ENCODE measurements at regions not wholly inside any gene's neighbourhood (a gene's known extent, or its start where the extent isn't known, plus 50 kb on each side); places are given as distances from the start of the nearest gene placed in this dataset.

DNA sequence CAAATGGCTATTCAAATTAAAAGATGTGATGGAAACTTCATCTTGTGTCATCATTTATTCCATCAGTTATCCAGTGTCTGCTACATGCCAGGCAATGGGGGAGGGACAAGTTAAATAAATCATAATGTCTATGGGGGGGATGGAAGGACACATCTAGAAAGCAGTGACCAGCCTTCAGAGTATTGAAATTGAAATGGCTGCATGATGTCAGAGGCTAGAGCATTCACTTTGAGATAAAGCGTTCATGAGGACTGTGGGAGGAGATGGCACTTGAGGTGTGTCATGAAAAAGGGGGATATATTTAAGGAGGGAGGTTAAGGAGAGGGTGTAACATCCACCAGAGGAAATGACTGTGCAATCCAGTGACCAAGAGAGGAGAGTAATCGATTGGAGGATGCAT lies 50.6 kb downstream of the SLIT2 start:
- no peak for DNase-seq (ENCODE audit: low spot score)

GRCh38 chr4:20305976-20306375 lies 54.3 kb downstream of the SLIT2 start:
- no peak for DNase-seq (ENCODE audit: low spot score)

DNA sequence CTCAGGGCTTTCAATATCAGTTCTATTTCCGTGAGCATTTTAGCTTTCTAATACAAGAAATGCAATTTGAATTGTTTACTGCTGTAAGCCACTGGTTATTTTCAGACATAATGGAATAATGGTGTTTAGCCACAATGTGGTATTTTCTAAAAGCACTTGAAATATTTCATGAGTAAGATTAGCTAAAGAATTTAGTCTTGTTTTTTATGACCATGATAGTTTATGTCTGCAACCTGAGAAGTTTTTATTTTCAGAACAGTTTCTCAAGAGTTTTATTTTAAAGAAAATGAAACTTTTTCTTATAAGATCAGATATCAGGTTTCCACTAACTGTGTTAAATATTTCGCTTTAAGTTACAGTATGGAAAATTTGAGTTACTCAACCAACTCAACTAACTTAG lies 60.2 kb downstream of the SLIT2 start:
- DNase-seq (ENCODE audit: low spot score) = no peak

GRCh38 chr4:20313237-20314030 lies 61.7 kb downstream of the SLIT2 start:
- no peak for DNase-seq (ENCODE audit: low spot score)

GRCh38 chr4:20317424-20317985 lies 65.8 kb downstream of the SLIT2 start:
- no peak for DNase-seq (ENCODE audit: low spot score)

DNA sequence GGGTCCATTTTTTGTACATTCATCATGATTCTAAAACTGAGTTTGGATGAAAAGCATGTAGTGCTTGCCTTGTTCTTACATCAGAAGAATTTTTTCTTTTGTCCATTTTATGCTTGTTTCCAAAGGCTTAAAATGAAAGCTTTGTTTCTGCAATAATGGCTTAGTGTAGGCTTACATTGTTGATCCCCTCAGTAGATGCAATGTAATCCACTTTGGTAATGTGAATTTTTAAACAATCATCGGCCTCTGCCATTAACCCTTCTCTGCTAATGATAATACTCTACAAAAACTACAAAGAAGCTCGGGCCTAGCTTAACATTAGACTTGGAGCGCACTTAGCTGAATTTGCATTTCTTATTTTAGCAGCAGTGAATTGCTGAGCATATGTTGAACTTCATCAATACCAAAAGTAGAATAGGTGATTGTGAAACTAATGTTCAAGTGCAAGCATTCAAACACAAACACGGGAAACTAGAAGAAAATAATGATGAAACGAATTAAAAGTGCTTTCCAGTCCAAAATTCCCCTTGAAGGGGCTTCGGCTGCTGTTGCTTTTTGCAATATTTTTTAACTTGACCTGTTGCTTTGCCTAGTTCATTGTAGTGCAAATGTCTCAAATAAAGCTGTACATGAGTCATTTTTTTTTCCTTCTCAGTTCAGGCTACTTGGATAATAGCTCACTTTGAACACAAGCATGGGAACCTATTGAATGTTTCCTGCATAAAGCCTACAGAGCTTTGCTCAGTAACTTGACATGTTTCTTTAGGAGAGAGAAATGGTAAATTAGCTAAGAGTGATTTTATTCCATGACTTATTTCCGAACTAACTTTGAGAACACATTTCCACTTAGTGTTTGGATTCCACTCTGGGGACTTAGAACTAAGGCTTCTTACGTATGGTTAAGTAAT lies 66.5 kb downstream of the SLIT2 start:
- DNase-seq (ENCODE audit: low spot score) = no peak

DNA sequence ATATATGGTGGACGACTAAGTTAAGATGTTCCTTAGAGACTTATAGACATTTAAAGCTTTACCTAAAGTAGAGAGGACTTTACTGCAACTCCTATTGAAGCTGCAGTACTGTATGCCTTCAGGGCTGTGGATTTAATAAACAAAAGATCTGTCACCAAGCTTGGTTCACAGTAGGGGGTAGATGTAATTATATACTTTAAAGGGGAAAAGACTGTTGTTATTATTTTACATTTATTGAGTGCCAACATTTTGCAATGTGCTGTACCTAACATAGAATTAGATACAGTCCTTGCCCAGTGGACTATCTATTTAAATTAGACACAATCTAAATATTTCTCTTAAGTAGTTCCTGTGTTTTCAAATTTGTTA lies 67.2 kb downstream of the SLIT2 start:
- DNase-seq (ENCODE audit: low spot score) = no peak

DNA sequence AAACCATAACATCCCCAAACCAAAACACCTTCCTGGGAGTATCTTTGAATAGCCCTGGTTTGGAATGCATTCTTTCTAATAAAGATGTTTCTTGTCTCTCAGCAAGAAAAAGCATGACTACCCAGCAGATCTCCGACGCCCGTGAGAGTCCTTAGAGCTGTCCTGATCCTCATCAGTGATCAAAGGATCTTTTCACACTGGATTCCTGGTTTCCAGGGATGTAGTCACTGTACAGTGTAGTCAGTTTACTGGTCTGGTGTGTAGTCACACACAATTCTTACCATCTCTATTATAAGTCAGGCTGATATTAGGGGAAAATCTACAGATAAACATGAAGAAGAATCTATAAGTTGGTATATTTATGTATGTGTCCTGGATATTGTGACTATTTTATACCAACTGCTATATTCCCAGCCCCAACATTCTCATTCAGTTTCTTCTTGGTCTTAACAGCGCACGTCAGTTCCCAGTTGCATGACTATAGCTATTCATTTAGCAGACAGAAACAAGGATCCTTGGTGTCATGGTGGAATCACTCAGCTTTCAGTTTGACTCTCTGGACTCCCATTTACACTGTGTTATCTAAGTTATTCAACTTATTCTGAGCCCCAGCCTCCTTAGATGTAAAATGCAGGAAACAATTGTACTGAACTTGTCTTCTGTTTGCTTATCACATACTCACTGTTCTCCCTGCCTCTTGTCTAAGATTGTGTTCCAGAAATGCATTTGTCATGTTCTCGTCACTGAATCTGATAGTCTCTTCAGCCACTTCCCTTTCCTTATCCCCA lies 68.3 kb downstream of the SLIT2 start:
- DNase-seq (ENCODE audit: low spot score) = no peak

- DNase-seq (ENCODE audit: low spot score) = no peak
These were observed 72.3 kb downstream of the SLIT2 start for GRCh38 chr4:20323991-20324390.

DNA sequence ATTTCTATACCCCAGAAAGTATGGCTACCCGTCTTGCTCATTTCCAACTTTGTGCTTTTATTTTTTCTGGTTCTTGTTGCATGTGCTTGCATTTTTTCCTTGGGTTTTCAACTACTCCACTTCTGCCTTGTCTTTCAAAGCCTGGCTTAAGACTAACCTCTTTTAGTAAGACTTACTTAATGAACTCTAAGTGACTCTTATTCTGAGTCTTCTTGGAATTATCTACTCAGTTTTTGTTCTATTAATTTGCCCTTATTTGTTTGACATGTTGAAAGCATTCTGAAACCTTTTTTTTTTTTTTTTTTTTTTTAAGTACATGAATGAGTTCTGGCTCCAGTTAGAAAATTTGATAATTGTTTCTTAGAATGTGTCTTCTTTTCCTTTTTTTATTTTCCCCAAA lies 74.8 kb downstream of the SLIT2 start:
- DNase-seq (ENCODE audit: low spot score) = no peak

- DNase-seq (ENCODE audit: low spot score) = peak; percentile 13
These were observed 75.3 kb downstream of the SLIT2 start for GRCh38 chr4:20326977-20327376.

DNA sequence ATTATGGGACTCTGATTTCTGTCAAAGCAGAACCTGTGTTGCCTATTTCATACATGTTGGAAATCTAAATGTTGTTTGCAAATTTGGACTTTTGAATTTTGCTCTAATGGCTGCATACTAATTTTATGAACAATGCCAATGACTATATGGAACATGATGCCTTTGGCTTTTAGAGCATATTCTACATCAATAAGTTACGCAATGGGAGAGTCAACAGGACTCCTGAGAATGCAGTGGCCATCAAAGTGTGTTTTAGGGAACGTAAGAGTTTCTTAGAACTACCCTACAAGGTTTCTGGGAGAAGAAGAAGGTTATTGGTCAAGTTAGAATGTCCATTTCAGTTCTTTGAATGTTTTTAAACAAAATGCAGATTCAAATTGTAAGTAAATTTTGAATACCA lies 76.1 kb downstream of the SLIT2 start:
- DNase-seq (ENCODE audit: low spot score) = no peak

DNA sequence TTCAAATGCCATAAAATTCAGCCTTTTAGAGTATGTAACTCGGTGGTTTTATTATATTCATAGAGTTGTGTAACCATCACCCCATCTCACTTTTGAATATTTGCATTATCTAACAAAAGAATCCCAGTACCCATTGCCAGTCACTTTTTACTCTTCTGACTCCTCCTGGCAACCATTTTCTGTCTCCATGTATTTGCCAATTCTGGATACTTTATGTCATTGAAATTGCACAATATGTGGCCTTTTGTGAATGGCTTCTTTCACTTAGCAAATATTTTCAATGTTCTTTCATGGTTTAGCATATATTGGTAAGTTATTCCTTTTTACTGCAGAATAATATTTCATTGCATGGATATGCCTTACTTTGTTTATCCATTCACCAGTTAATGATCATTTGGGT lies 79.9 kb downstream of the SLIT2 start:
- no peak for DNase-seq (ENCODE audit: low spot score)

- DNase-seq (ENCODE audit: low spot score) = no peak
These were observed 81.5 kb downstream of the SLIT2 start for GRCh38 chr4:20333141-20333715.

DNA sequence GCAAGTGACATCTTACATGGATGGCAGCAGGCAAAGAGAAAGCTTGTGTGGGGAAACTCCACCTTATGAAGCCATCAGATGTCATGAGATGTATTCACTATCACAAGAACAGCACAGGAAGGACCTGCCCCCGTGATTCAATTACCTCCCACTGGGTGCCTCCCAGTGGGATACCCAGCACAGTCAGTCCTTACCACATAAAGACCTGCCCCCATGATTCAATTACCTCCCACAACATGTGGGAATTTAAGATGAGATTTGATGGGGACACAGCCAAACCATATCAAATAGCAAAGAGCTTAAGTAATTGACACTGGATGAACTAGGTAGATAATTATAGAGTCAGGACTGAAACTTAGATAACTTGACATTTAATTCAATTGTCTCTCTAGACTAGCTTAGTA lies 85.6 kb downstream of the SLIT2 start:
- DNase-seq (ENCODE audit: low spot score) = peak; percentile 68

GRCh38 chr4:20338841-20339240 lies 87.1 kb downstream of the SLIT2 start:
- DNase-seq (ENCODE audit: low spot score) = no peak

DNA sequence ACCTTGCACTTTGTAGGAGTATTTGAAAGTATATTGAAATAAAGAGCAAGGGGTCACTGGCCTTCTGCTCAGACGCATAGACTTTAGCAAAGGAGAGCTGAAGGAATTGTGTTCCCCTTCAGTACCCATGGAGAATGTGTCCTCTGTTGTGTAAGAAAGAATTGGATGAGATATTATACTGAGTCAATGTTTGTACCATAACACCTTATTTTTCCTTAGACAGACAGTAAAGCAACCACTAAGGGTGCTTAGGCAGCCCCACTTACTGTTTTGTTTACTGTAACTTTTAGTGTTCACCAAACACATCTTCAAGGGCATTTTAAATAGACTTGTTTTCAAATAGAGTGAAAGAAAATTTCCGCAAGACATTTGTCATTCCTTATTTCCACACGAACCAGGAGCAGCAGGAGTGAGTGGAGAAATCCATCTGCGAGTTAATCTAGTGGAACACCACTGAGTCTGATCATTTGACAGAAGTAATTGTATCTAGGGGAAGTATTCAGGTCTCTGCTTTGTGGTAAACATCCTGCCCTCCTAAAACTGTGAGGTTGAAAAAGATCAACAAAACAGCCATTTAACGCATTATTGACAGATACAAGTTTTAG lies 89.5 kb downstream of the SLIT2 start:
- no peak for DNase-seq (ENCODE audit: low spot score)

- no peak for DNase-seq (ENCODE audit: low spot score)
These were observed 95.8 kb downstream of the SLIT2 start for GRCh38 chr4:20347531-20347930.

- no peak for DNase-seq (ENCODE audit: low spot score)
These were observed 96.7 kb downstream of the SLIT2 start for GRCh38 chr4:20348411-20348810.

- no peak for DNase-seq (ENCODE audit: low spot score)
These were observed 99.9 kb downstream of the SLIT2 start for GRCh38 chr4:20351360-20352162.
